Natural killer cell treated with Interleukin-12 subunit alpha and Interleukin-12 subunit beta and Interleukin-15 and Interleukin-18, amount 100 ng/mL, for 72 hours (primary cell): ENCODE measurements at regions not wholly inside any gene's neighbourhood (a gene's known extent, or its start where the extent isn't known, plus 50 kb on each side); places are given as distances from the start of the nearest gene placed in this dataset.

Experiments
- ATAC-seq, 2 donors: fragments of 150-1000 bp; cut with Tn5 transposase in 1 of 2; sonication (Bioruptor Pico), chemical (Tn5 transposase) in 1 of 2; 2 replicates each; pipeline ENCODE4 v1.10.0; 2021
- DNase-seq: peaks from one replicate; pipeline ENCODE4 v3.0.0; 2022; ENCODE audit warnings: low spot score
- H3K27ac Mint-ChIP-seq, 2 donors: 1 replicate in 1 of 2; 2 replicates in 1 of 2; pipeline ENCODE4 v1.8.0; 2022; ENCODE audit warnings: mixed read lengths in 2 of 2, mild to moderate bottlenecking in 1 of 2, moderate library complexity in 1 of 2
- H3K27me3 Mint-ChIP-seq, 2 donors: 1 replicate in 1 of 2; 2 replicates in 1 of 2; pipeline ENCODE4 v1.8.0; 2022; ENCODE audit warnings: mixed read lengths in 2 of 2
- H3K36me3 Mint-ChIP-seq: one replicate; pipeline ENCODE4 v1.8.0; 2022; ENCODE audit warnings: mixed read lengths
- H3K4me1 Mint-ChIP-seq, 2 donors: 1 replicate in 1 of 2; 2 replicates in 1 of 2; pipeline ENCODE4 v1.8.0; 2022; ENCODE audit warnings: low read depth in 2 of 2, mixed read lengths in 2 of 2, mild to moderate bottlenecking in 1 of 2
- H3K4me3 Mint-ChIP-seq: one replicate; pipeline ENCODE4 v1.8.0; 2022; ENCODE audit warnings: mixed read lengths
- H3K9me3 Mint-ChIP-seq: 2 replicates; pipeline ENCODE4 v1.8.0; 2022; ENCODE audit warnings: mixed read lengths

DNA sequence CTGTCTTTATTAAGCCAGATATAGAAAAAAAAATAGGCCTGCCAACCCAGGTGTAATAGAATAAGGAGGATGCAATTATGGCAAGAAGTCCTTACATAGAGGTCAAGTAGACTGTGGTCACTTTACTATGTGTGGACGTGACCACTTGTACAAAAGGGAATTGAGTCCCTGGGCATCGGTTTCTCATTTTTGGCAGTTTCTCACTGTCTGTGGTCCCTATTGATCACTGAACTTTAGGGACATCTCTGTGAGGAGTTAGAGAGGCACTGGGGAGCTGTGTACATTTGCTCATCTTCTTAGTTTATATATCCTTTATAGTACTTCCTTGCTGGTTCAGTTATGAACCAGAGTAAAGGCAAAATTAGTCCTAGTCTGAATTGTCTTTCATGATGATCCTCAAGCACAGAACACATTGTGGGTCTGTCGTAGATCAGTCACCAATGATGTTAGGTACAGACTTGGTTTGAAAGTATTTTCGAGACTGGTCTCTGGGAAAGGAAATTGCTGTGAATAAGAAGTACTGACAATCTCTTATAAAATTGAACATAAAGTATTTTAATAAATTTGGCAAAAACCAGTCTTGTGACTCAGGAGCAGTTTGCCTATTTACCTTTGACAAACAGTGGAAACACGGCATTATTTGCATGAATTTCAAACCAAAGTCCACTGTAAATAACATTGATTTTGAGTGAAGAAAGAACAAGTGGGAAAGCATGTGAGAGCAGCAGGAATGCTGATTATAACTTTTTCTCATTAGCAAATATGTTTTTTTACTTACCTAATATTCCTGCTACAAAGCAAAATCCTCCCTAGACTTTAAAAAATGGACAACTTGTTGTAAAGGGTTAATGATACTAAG is 218.9 kb upstream of the DPH6 start:
- H3K36me3 Mint-ChIP-seq, result no peaks in the 10 kb centered on the region
- H3K4me1 Mint-ChIP-seq, result no peaks in the 10 kb centered on the region
- H3K27ac Mint-ChIP-seq, result no peak overlapping the region
- ATAC-seq (no peak), DNase-seq (no peak)
- H3K4me3 Mint-ChIP-seq, result no peak overlapping the region
- H3K27me3 Mint-ChIP-seq, result no peaks in the 10 kb centered on the region
- no peaks in the 10 kb centered on the region for H3K9me3 Mint-ChIP-seq

DNA sequence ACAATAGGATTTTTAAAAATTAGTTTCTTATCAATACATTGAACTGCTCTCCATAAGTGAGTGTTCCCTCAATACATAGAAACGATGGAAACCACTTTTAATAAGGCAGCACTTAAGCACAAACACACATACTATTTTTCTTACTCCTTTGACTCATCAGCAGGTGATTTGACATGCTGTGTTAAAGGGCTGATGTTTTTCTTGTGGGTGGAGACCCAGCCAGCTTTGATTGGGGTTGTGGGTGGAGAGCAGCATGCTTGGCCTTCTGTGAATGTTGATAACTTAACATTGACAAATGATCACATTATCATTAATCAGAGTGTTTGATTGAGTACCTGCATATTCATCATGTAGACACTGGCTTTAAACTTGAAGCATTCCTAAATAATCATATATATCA is 223.0 kb upstream of the DPH6 start:
- no peak for ATAC-seq
- Mint-ChIP-seq H3K4me3 (no peak overlapping the region), H3K27ac (no peak overlapping the region)

DNA sequence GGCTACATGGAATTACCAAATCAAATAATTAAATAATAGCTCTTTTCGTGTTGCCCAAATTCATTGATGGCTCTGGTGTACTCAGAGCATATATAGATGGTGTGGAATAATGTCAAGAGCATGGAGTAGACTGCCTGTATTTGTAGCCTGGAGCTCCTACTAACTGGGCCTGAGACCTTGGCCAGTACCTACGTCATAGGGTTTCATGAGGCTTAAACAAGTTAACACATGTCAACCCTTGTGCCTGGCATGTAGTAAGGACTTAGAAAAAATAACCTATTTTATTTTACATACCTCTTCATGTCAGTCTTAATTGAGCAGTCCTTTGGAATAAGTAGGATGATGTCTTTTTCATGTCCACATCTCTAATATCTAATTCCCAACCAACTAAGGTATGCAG is 223.7 kb upstream of the DPH6 start:
- DNase-seq, result no peak
- no peak for ATAC-seq
- Mint-ChIP-seq H3K4me1 (no peaks in the 10 kb centered on the region), H3K27ac (no peak overlapping the region), H3K4me3 (no peak overlapping the region), H3K36me3 (no peaks in the 10 kb centered on the region), H3K9me3 (peaks cover 6% of the 10 kb centered on the region), H3K27me3 (no peaks in the 10 kb centered on the region)

More for the DNA sequence above, 223.0 kb upstream of the DPH6 start:
- Mint-ChIP-seq H3K27me3 (no peaks in the 10 kb centered on the region), H3K36me3 (no peaks in the 10 kb centered on the region), H3K4me1 (no peaks in the 10 kb centered on the region), H3K9me3 (peaks cover 6% of the 10 kb centered on the region)
- DNase-seq, result no peak

DNA sequence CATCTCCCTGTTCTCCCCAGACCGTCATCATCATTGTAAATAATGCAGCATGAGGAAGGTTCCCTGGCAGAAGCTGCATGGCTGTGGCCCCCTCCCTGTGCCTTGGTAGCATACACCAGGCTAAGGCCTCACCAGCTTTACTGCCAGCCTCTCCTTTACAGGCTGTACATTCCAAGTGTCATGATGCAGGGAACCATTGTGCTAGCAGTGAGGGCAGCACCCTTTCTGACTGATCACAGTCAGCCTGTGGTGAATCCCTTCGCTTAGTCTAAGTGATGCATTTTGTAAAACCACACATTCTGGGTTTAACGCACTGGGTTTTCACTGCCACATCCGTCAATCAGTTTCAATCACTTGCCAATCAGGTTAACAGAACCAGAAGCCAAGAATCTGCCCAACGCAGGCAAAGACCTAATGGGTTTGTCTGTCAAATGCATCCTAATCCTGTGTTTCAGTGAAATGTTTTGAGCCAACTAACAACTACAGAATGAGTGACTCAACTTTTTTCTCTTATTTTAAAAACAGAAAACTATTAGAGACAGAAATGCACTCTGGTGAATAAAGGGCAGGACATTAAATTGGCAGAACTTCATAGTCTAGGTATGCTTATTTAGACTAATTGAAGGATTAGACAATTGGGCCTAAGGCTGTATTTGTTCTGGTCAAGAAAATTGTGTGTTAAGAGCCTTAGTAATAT is 225.9 kb upstream of the DPH6 start:
- DNase-seq, result no peak
- no peak overlapping the region for H3K27ac Mint-ChIP-seq
- no peak overlapping the region for H3K4me3 Mint-ChIP-seq
- no peaks in the 10 kb centered on the region for H3K36me3 Mint-ChIP-seq
- no peak for ATAC-seq
- peaks cover 9% of the 10 kb centered on the region for H3K9me3 Mint-ChIP-seq
- no peaks in the 10 kb centered on the region for H3K27me3 Mint-ChIP-seq
- no peaks in the 10 kb centered on the region for H3K4me1 Mint-ChIP-seq

DNA sequence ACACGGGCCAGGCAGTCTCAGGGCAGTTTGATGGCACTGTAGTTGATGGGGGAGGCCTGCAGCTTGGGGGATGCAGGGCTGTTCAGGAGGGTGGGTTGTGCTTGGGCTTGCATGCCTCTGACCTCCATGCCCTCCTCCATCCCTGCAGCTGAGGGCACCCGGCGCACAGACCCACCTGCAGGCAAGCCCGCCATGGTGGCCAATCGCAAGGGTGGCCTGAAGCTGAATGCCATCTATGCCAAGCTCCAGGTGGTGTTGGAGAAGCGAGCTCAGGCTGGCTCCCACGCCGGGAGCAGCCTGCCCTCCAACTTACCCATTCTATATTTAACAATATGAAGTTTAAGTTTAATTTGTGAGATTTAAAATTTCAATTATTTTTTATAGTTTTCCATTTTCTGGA is 228.7 kb upstream of the DPH6 start:
- Mint-ChIP-seq H3K4me3 (no peak overlapping the region), H3K27me3 (no peaks in the 10 kb centered on the region), H3K9me3 (peaks cover 9% of the 10 kb centered on the region), H3K36me3 (no peaks in the 10 kb centered on the region), H3K4me1 (no peaks in the 10 kb centered on the region), H3K27ac (no peak overlapping the region)
- DNase-seq (no peak), ATAC-seq (no peak)

DNA sequence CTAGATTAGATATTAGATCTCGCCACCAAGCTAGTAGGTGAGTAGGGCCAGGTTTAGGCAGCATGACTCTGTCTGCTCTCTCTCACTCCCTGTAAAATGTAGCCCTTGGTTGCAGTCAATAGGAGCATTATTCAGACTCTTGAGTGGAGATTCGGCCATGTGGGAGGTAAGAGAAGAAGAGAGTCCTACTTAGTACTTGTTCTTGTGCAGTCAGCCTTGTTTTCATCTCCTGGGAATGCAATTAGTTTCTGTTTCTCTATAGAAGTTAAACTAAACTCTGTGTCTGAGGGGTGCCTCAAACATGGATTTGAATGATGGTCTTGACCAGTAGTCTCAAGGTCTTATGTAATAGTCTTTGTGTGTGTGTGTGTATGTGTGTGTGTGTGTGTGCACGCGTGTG is 229.5 kb upstream of the DPH6 start:
- Mint-ChIP-seq H3K4me3 (no peak overlapping the region), H3K27ac (no peak overlapping the region), H3K27me3 (no peaks in the 10 kb centered on the region), H3K9me3 (peaks cover 4% of the 10 kb centered on the region), H3K36me3 (no peaks in the 10 kb centered on the region), H3K4me1 (no peaks in the 10 kb centered on the region)
- ATAC-seq (no peak), DNase-seq (no peak)

DNA sequence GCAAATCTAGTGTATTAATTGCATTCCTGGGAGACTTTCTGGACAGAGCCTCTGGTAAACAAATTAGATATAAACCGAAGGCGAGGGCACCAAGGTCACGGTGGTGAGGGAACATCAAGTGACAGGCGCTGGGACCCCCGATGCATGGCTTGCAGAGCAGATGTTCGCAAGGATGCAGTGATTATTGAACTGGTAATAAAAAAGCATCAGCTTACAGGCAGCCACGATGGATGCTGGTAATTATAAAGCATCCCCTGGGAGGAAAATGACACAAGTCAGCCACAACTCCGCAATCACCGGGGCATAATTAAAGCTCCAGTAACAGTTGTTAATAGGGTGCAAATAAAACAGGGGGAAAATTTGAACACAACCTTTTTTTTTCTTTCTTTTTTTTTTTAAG is 231.1 kb upstream of the DPH6 start:
- no peaks in the 10 kb centered on the region for H3K27me3 Mint-ChIP-seq
- DNase-seq, result no peak
- H3K4me3 Mint-ChIP-seq, result no peak overlapping the region
- H3K27ac Mint-ChIP-seq, result no peak overlapping the region
- no peak for ATAC-seq
- H3K9me3 Mint-ChIP-seq, result peaks cover 9% of the 10 kb centered on the region
- no peaks in the 10 kb centered on the region for H3K36me3 Mint-ChIP-seq
- H3K4me1 Mint-ChIP-seq, result no peaks in the 10 kb centered on the region

DNA sequence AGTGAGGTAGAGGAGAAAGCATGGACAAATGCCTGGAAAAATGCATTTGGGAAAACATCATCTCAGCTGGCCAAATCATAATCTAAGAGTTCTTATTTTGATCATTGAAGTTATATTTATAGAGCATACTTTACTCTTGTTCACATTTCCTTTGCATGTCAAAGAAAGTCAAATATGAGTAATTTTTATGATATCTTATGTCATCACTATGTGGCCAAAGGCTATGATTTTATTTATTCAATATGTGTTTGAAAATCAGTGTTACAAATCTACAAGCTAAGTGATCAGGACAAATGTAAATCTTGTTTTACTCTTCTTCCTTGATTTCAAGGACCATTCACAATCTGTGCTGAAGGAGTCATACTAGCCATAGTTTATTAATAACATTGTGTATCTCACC is 237.2 kb upstream of the DPH6 start:
- Mint-ChIP-seq H3K27ac (no peak overlapping the region), H3K4me1 (no peaks in the 10 kb centered on the region)
- no peak for ATAC-seq

DNA sequence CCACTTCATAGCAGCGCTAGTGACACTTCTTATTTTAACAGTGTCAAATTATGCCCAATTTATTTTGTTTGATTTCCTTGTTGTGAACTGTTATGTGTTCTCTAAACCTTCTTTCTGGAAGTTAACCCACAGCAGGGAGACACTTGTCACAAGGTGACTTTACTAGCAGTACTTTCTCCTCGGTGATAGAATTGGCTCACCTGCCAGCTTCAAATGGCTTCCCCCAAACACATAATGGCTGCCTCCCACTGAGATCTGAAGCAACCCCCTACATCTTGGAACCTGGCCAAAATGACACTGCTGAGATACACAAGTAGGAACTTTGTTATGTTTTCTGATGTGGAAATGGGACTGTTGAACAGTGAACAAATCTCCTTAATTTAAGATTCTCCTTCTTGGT is 238.8 kb upstream of the DPH6 start:
- H3K27me3 Mint-ChIP-seq, result no peaks in the 10 kb centered on the region

More for the DNA sequence above, 237.2 kb upstream of the DPH6 start:
- Mint-ChIP-seq H3K9me3 (peaks cover 8% of the 10 kb centered on the region), H3K4me3 (no peak overlapping the region), H3K27me3 (no peaks in the 10 kb centered on the region), H3K36me3 (no peaks in the 10 kb centered on the region)
- DNase-seq, result no peak

DNA sequence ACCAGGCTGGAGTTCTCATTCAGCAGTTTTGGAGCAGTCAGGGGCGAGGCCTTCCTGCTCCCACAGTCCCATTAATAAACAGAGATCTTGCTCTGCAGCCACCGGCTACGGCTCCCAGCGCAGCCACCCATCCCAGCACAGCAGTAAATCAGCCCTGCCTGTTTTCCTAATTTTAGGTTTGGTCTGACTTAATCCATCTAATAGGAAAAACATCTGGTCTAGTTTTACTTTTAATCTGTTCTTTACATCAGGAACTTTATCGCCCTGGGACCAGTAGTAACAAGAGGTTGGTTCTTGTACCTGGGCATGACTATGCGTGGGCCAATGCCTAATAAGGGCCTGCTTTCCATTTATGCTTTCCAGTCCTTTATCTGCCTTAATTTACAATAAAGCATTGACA is 264.0 kb upstream of the DPH6 start:
- DNase-seq, result no peak
- no peak for ATAC-seq
- H3K4me3 Mint-ChIP-seq, result no peak overlapping the region
- no peaks in the 10 kb centered on the region for H3K27me3 Mint-ChIP-seq
- no peak overlapping the region for H3K27ac Mint-ChIP-seq
- H3K9me3 Mint-ChIP-seq, result peaks cover 11% of the 10 kb centered on the region
- no peaks in the 10 kb centered on the region for H3K4me1 Mint-ChIP-seq
- H3K36me3 Mint-ChIP-seq, result no peaks in the 10 kb centered on the region

More for the DNA sequence above, 238.8 kb upstream of the DPH6 start:
- H3K36me3 Mint-ChIP-seq, result no peaks in the 10 kb centered on the region
- no peaks in the 10 kb centered on the region for H3K4me1 Mint-ChIP-seq
- no peak for DNase-seq
- no peak overlapping the region for H3K4me3 Mint-ChIP-seq
- peaks cover 8% of the 10 kb centered on the region for H3K9me3 Mint-ChIP-seq
- H3K27ac Mint-ChIP-seq, result no peak overlapping the region
- ATAC-seq, result no peak

DNA sequence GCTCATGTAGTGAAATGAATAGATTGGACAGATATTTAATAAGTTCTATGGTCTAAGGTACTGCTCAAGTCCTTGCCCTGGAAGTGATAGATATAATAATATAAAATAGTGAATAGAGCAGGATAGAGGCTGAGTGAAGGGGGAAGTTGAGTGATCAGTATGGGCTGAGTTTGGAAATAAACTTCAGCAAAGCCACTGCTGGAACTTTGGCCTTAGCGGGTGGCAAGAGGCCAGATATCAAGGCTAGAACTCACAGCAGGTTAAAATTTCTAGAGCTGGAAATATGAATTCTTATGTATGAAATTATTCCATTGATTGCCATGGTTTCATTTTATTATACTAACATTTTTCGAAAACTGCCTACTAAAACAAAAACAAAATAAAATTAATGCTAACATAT is 267.6 kb upstream of the DPH6 start:
- no peak overlapping the region for H3K27ac Mint-ChIP-seq
- no peaks in the 10 kb centered on the region for H3K36me3 Mint-ChIP-seq
- H3K27me3 Mint-ChIP-seq, result no peaks in the 10 kb centered on the region
- H3K9me3 Mint-ChIP-seq, result peaks cover 6% of the 10 kb centered on the region
- no peaks in the 10 kb centered on the region for H3K4me1 Mint-ChIP-seq
- DNase-seq (no peak), ATAC-seq (no peak)
- no peak overlapping the region for H3K4me3 Mint-ChIP-seq

DNA sequence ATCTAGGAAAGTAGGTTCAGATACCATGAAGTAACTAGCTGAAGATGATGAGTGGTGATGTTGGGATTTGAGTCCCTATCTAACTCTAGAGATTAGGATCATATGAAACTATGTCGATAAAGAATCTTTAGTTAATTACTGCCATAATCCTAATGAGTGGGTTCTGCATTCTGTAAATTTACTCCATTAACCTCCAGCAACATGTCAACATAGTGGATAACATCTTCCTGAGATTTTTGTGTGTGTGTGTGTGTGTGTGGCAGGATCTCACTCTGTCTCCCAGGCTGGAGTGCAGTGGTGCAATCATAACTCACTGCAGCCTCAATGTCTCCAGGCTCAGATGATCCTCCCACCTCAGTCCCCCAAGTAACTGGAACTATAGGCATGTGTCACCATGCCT is 272.9 kb upstream of the DPH6 start:
- H3K36me3 Mint-ChIP-seq, result no peaks in the 10 kb centered on the region
- ATAC-seq (no peak), DNase-seq (no peak)
- H3K27ac Mint-ChIP-seq, result no peak overlapping the region
- no peaks in the 10 kb centered on the region for H3K27me3 Mint-ChIP-seq
- H3K4me3 Mint-ChIP-seq, result no peak overlapping the region
- no peaks in the 10 kb centered on the region for H3K9me3 Mint-ChIP-seq
- no peaks in the 10 kb centered on the region for H3K4me1 Mint-ChIP-seq

DNA sequence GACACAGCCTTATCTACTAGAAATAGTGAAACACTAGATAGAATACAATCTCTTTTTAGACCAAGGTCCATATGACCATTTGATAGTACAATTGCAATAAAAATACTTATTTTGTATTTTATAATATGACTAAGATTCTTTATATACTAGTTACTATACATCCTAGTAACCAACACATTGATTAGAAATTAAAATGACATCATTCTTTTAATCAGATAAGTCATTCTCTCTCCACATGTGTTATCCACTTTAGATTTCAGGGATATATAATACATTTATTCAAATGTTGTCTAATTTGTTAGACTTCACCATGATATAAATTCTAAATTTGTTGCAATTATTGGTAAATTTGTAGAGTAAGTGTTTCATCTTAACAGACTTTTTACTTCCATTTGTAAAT is 276.2 kb upstream of the DPH6 start:
- H3K27me3 Mint-ChIP-seq, result no peaks in the 10 kb centered on the region
- ATAC-seq (no peak), DNase-seq (no peak)
- H3K36me3 Mint-ChIP-seq, result no peaks in the 10 kb centered on the region
- H3K27ac Mint-ChIP-seq, result no peak overlapping the region
- no peaks in the 10 kb centered on the region for H3K4me1 Mint-ChIP-seq
- no peaks in the 10 kb centered on the region for H3K9me3 Mint-ChIP-seq
- no peak overlapping the region for H3K4me3 Mint-ChIP-seq

DNA sequence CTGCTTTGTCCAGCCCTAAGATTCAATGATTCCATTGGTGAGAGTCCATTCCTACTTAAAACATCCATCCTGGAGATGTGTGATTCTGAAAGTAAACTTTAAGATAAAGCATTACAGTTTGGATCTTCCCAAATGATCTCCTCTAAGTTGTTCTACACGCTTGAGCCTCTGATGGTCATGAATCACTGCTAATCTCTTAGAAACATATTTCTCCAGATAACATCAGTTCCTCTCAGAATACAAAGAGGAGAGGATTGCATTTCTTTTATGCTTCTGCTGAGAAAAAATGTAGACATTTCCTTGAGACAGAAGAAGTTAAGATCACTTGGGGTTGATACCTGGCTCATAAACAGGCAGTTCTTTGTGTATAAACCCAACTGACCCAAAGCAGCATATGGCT is 281.2 kb upstream of the DPH6 start:
- H3K4me1 Mint-ChIP-seq, result no peaks in the 10 kb centered on the region

More for the DNA sequence above, 281.2 kb upstream of the DPH6 start:
- Mint-ChIP-seq H3K27me3 (no peaks in the 10 kb centered on the region), H3K36me3 (no peaks in the 10 kb centered on the region), H3K27ac (no peak overlapping the region), H3K4me3 (no peak overlapping the region), H3K9me3 (peaks cover 4% of the 10 kb centered on the region)
- ATAC-seq (no peak), DNase-seq (no peak)
